ENCODE measurements at regions not wholly inside any gene's neighbourhood (a gene's known extent, or its start where the extent isn't known, plus 50 kb on each side); places are given as distances from the start of the nearest gene placed in this dataset.
"Not testable (repeated sequence)": the region's sequence is repeated elsewhere in the genome, so short reads cannot be mapped to it uniquely, and the experiment has no call there.

DNA sequence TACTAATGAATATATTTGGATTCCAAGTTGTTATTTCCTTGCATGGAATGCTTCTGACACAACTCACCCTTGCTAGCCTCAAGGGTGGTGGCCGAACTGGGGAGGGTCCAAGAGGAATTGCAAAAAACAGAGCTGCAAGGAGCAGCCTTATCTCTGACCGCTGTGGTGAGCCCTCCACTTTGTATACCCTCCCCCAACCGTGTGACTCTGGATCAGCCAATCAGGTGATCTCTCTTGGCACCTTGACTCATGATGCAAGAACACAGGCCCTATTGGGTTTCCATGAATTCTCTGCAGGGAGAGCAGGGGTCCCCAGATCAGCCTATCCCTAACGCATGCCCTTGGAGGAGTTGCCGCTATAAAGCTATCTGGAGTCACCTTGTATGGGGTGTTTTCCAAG is 83.6 kb downstream of the NPIPA8 start:
- TF ChIP-seq, protein P1, sequence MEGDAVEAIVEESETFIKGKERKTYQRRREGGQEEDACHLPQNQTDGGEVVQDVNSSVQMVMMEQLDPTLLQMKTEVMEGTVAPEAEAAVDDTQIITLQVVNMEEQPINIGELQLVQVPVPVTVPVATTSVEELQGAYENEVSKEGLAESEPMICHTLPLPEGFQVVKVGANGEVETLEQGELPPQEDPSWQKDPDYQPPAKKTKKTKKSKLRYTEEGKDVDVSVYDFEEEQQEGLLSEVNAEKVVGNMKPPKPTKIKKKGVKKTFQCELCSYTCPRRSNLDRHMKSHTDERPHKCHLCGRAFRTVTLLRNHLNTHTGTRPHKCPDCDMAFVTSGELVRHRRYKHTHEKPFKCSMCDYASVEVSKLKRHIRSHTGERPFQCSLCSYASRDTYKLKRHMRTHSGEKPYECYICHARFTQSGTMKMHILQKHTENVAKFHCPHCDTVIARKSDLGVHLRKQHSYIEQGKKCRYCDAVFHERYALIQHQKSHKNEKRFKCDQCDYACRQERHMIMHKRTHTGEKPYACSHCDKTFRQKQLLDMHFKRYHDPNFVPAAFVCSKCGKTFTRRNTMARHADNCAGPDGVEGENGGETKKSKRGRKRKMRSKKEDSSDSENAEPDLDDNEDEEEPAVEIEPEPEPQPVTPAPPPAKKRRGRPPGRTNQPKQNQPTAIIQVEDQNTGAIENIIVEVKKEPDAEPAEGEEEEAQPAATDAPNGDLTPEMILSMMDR (IDR thresholded peaks at IDR 0.05; ENCODE audit: low read depth, low read length, poor library complexity, severe bottlenecking), result not testable (repeated sequence)
- not testable (repeated sequence) for TF ChIP-seq EZH2phosphoT487 (IDR thresholded peaks at IDR 0.05; ENCODE audit: borderline replicate concordance, low read length)
